Colonic mucosa (tissue), 4 donors: ENCODE measurements at regions not wholly inside any gene's neighbourhood (a gene's known extent, or its start where the extent isn't known, plus 50 kb on each side); places are given as distances from the start of the nearest gene placed in this dataset.

Source experiments
- DNase-seq: peaks from one replicate; pipeline ENCODE4 v3.0.0-alpha.2; 2020
- H3K27ac ChIP-seq: fragments of 200-600 bp; one replicate; pipeline ENCODE4 v1.8.0; 2021
- H3K27me3 ChIP-seq: fragments of 200-600 bp; one replicate; pipeline ENCODE4 v1.8.0; 2021
- H3K36me3 ChIP-seq: fragments of 200-600 bp; one replicate; pipeline ENCODE4 v1.8.0; 2021
- H3K4me1 ChIP-seq: fragments of 200-600 bp; one replicate; pipeline ENCODE4 v1.8.0; 2021; ENCODE audit warnings: mild to moderate bottlenecking
- H3K4me3 ChIP-seq: fragments of 200-600 bp; one replicate; pipeline ENCODE4 v1.8.0; 2021
- H3K9ac ChIP-seq, 2 donors: one replicate each; pipeline ENCODE4 v1.7.0; 2013; ENCODE audit warnings: control low read depth in 2 of 2, low read depth in 2 of 2, low read length in 2 of 2
- H3K9me3 ChIP-seq: fragments of 200-600 bp; one replicate; pipeline ENCODE4 v1.8.0; 2021
- CTCF ChIP-seq: fragments of 200-600 bp; IDR thresholded peaks from one replicate; pipeline ENCODE4 v1.8.0; 2022; ENCODE audit warnings: antibody characterized with exemption, mild to moderate bottlenecking
- intact Hi-C: fragments of 100-400 bp; cut with DNase I; formaldehyde crosslinking; loops from one replicate; pipeline ENCODE4 v1.14.1; 2022
- donor health status: healthy.
- donor health status: DM: no; HTN: no; CAD: no.
- donor health status: DM: no; HTN: no; CAD: no.

GRCh38 chr7:45240273-45240771 lies 82.7 kb downstream of the RAMP3 start:
- Histone ChIP-seq H3K27ac (no peak overlapping the region), H3K9ac (no peak overlapping the region), H3K27me3 (no peaks in the 10 kb centered on the region), H3K9me3 (no peaks in the 10 kb centered on the region), H3K4me1 (no peaks in the 10 kb centered on the region), H3K36me3 (no peaks in the 10 kb centered on the region), H3K4me3 (no peak overlapping the region)
- DNase-seq: no peak
- TF ChIP-seq CTCF: no peak
- intact Hi-C loops: no loop called here

- H3K4me3 ChIP-seq: no peak overlapping the region
- H3K9me3 ChIP-seq: no peaks in the 10 kb centered on the region
- no peaks in the 10 kb centered on the region for H3K4me1 ChIP-seq
- H3K9ac ChIP-seq: no peak overlapping the region
- no peaks in the 10 kb centered on the region for H3K36me3 ChIP-seq
- DNase-seq: no peak
- TF ChIP-seq CTCF: no peak
- no peak overlapping the region for H3K27ac ChIP-seq
- intact Hi-C loops: no loop called here
- H3K27me3 ChIP-seq: no peaks in the 10 kb centered on the region
Observed at GRCh38 chr7:45240926-45241325, 83.3 kb downstream of the RAMP3 start.

DNA sequence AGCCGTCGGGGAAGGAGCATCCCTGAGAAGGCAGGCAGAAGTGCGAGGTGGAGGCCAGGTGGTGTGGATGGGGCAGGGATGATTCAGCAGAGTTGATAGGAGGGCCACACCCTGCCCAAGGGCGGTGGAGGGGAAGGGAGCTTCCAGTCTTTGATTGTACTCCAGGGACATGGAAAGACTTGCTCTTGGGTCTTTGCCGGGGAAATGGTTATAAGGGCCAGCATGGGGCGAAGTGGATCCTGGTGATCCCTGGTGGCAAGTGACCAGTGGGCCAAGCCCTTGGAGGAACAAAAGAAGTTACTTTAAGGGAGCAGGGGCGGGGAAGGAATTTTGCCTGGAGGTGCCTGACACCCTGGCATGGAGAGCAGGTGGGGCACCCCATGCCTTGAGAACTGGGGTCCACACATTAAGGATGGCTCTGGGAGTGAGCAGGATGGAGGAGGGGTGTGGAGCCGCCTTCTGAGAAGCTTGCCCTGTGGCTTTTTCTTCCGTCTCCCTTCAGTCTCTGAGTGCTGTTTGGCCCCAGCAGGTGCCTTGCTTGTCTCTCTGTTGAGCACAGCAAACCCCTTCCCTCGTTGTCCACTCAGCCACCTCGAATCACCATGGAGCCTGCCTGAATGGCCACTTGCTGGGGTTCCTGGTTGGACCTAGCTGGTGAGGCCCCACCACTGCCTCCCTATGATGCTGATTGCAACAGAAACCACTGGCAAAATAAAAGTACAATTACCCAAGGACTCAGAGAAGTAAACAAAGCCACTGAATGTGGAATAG lies 83.9 kb downstream of the RAMP3 start:
- Histone ChIP-seq H3K4me1 (no peaks in the 10 kb centered on the region), H3K4me3 (no peak overlapping the region), H3K9ac (no peak overlapping the region), H3K27ac (no peak overlapping the region), H3K9me3 (no peaks in the 10 kb centered on the region), H3K36me3 (no peaks in the 10 kb centered on the region), H3K27me3 (no peaks in the 10 kb centered on the region)
- intact Hi-C loops: no loop called here
- no peak for DNase-seq
- TF ChIP-seq CTCF: no peak

GRCh38 chr7:45242261-45242660 lies 84.7 kb downstream of the RAMP3 start:
- Histone ChIP-seq H3K9ac (no peak overlapping the region), H3K27me3 (no peaks in the 10 kb centered on the region), H3K36me3 (no peaks in the 10 kb centered on the region), H3K4me1 (no peaks in the 10 kb centered on the region), H3K4me3 (no peak overlapping the region), H3K27ac (no peak overlapping the region), H3K9me3 (no peaks in the 10 kb centered on the region)
- intact Hi-C loops: no loop called here
- DNase-seq: no peak
- TF ChIP-seq CTCF: no peak

- no peak for DNase-seq
Observed at GRCh38 chr7:45242698-45243097, 85.1 kb downstream of the RAMP3 start.

More at GRCh38 chr7:45242698-45243097, 85.1 kb downstream of the RAMP3 start:
- H3K9me3 ChIP-seq: no peaks in the 10 kb centered on the region
- no peak overlapping the region for H3K4me3 ChIP-seq
- no peaks in the 10 kb centered on the region for H3K4me1 ChIP-seq
- H3K36me3 ChIP-seq: no peaks in the 10 kb centered on the region
- no peak overlapping the region for H3K9ac ChIP-seq
- intact Hi-C loops: no loop called here
- no peak for TF ChIP-seq CTCF
- no peaks in the 10 kb centered on the region for H3K27me3 ChIP-seq
- H3K27ac ChIP-seq: no peak overlapping the region
